Keratinocyte (primary cell): ENCODE measurements at regions not wholly inside any gene's neighbourhood (a gene's known extent, or its start where the extent isn't known, plus 50 kb on each side); places are given as distances from the start of the nearest gene placed in this dataset.

Experiments used
- DNase-seq: peaks from one replicate; pipeline ENCODE4 v3.0.0-alpha.2; 2011; ENCODE audit warnings: low read depth, missing footprints, low spot score
- FAIRE-seq: peaks from 2 replicates; lab custom pipeline; 2011; peaks lifted over from hg19 to GRCh38; lab: Jason Lieb, UNC
- H2AFZ ChIP-seq: 2 replicates; pipeline ENCODE4 v1.6.0; 2012; ENCODE audit warnings: low read length, control low read depth, inconsistent platforms; ENCODE audit not compliant: control insufficient read depth
- H3K27ac ChIP-seq: 2 replicates; pipeline ENCODE4 v1.5.1; 2011; ENCODE audit warnings: low read length; ENCODE audit not compliant: control insufficient read depth, insufficient read depth
- H3K27me3 ChIP-seq: 3 replicates; pipeline ENCODE4 v1.6.0; 2011; ENCODE audit warnings: low read length; ENCODE audit not compliant: control insufficient read depth, insufficient read depth; ENCODE audit errors: extremely low read depth
- H3K36me3 ChIP-seq, 2 experiments: 2 replicates in 1 of 2; 3 replicates in 1 of 2; pipeline ENCODE4 v1.5.1; 2011; ENCODE audit warnings: low read length in 2 of 2, mild to moderate bottlenecking in 1 of 2; ENCODE audit not compliant: control insufficient read depth in 2 of 2, insufficient read depth in 2 of 2; ENCODE audit errors: extremely low read depth in 1 of 2
- H3K4me1 ChIP-seq: 3 replicates; pipeline ENCODE4 v1.5.1; 2011; ENCODE audit warnings: low read length; ENCODE audit not compliant: control insufficient read depth, insufficient read depth; ENCODE audit errors: extremely low read depth
- H3K4me2 ChIP-seq: 3 replicates; pipeline ENCODE4 v1.6.0; 2011; ENCODE audit warnings: low read depth, low read length; ENCODE audit not compliant: control insufficient read depth, insufficient read depth; ENCODE audit errors: extremely low read depth
- H3K4me3 ChIP-seq, 3 experiments: fragments of 200-600 bp in 1 of 3; sonication (generic) in 1 of 3; 2 replicates in 2 of 3; 3 replicates in 1 of 3; pipeline ENCODE4 v1.5.1; 2011 to 2016; ENCODE audit warnings: low read length in 3 of 3, mild to moderate bottlenecking in 3 of 3, control low read depth in 2 of 3, inconsistent platforms in 1 of 3, low read depth in 1 of 3, mixed read lengths in 1 of 3, mixed run types in 1 of 3, moderate library complexity in 1 of 3; ENCODE audit not compliant: control insufficient read depth in 2 of 3, insufficient read depth in 2 of 3; ENCODE audit errors: extremely low read depth in 1 of 3
- H3K79me2 ChIP-seq: 2 replicates; pipeline ENCODE4 v1.6.0; 2012; ENCODE audit warnings: low read length; ENCODE audit not compliant: control insufficient read depth, insufficient read depth
- H3K9ac ChIP-seq: 3 replicates; pipeline ENCODE4 v1.6.0; 2011; ENCODE audit warnings: low read length; ENCODE audit not compliant: control insufficient read depth, insufficient read depth; ENCODE audit errors: extremely low read depth
- H3K9me1 ChIP-seq: 3 replicates; pipeline ENCODE4 v1.6.0; 2011; ENCODE audit warnings: low read length; ENCODE audit not compliant: control insufficient read depth, insufficient read depth; ENCODE audit errors: extremely low read depth
- H3K9me3 ChIP-seq: 2 replicates; pipeline ENCODE4 v1.5.1; 2012; ENCODE audit warnings: low read depth, low read length; ENCODE audit not compliant: control insufficient read depth
- H4K20me1 ChIP-seq: 3 replicates; pipeline ENCODE4 v1.6.0; 2011; ENCODE audit warnings: low read length; ENCODE audit not compliant: control insufficient read depth, insufficient read depth; ENCODE audit errors: extremely low read depth
- EZH2 ChIP-seq: IDR thresholded peaks from one replicate; pipeline ENCODE4 v1.6.1; 2012; ENCODE audit warnings: inconsistent platforms, mild to moderate bottlenecking, low read length, moderate library complexity
- dilution Hi-C: fragments of 300-500 bp; cut with MboI; formaldehyde crosslinking; loops from one replicate; pipeline ENCODE4 v1.7.0; 2020; ENCODE audit warnings: low sequenced_read_pairs; ENCODE audit not compliant: extremely low pct_ligation_motif_present
- TF ChIP-seq, protein P1 (sequence below), 3 experiments: IDR thresholded peaks in 1 of 3; conservative IDR thresholded peaks in 1 of 3; optimal IDR thresholded peaks in 1 of 3; 2 replicates in 2 of 3; 3 replicates in 1 of 3; pipeline versions ENCODE3 to v1.5.1; 2011; ENCODE audit warnings: low read length in 3 of 3, mild to moderate bottlenecking in 3 of 3, moderate library complexity in 2 of 3, control low read depth in 1 of 3, inconsistent platforms in 1 of 3; ENCODE audit not compliant: insufficient read depth in 2 of 3; ENCODE audit errors: extremely low read depth in 1 of 3

DNA sequence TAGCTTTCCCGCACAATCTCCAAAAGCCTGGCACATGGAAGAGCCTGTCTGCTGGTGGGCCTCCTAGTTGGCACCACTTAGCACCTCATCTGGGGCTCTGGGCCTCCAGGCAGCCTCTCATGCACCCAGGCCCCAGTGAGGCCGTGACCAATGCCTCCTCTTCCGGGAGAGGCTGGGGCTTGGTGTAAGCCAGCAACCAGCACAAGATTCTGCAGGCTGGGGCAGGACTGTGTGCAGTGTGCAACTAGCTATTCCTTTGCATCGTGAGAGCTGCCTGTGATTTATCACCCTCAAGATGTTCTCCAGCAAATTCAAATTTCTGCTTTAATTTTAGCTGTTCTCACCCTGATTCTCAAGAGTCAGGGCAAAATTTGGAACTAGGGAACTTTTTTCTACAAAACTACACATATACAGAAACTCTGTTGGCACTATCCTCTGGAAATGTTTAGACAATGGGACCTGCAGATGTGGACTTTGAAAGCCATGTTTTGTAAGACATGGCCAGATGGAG is 603.7 kb upstream of the MKI67 start:
- no peaks in the 10 kb centered on the region for H3K36me3 ChIP-seq
- H3K9me3 ChIP-seq, result no peaks in the 10 kb centered on the region
- no peak for DNase-seq
- TF ChIP-seq, protein P1, sequence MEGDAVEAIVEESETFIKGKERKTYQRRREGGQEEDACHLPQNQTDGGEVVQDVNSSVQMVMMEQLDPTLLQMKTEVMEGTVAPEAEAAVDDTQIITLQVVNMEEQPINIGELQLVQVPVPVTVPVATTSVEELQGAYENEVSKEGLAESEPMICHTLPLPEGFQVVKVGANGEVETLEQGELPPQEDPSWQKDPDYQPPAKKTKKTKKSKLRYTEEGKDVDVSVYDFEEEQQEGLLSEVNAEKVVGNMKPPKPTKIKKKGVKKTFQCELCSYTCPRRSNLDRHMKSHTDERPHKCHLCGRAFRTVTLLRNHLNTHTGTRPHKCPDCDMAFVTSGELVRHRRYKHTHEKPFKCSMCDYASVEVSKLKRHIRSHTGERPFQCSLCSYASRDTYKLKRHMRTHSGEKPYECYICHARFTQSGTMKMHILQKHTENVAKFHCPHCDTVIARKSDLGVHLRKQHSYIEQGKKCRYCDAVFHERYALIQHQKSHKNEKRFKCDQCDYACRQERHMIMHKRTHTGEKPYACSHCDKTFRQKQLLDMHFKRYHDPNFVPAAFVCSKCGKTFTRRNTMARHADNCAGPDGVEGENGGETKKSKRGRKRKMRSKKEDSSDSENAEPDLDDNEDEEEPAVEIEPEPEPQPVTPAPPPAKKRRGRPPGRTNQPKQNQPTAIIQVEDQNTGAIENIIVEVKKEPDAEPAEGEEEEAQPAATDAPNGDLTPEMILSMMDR (optimal IDR thresholded peaks at IDR 0.05 in 1 of 3, IDR thresholded peaks at IDR 0.05 in 1 of 3, conservative IDR thresholded peaks at IDR 0.05 in 1 of 3; ENCODE audit: extremely low read depth in 1 of 3, insufficient read depth in 2 of 3, low read length in 3 of 3), result no peak
- no peak for TF ChIP-seq EZH2
- H2AFZ ChIP-seq, result no peak overlapping the region
- no peaks in the 10 kb centered on the region for H4K20me1 ChIP-seq
- H3K9ac ChIP-seq, result no peak overlapping the region
- H3K79me2 ChIP-seq, result no peaks in the 10 kb centered on the region
- H3K4me1 ChIP-seq, result no peaks in the 10 kb centered on the region
- H3K27me3 ChIP-seq, result no peaks in the 10 kb centered on the region
- H3K4me3 ChIP-seq, result no peak overlapping the region
- H3K27ac ChIP-seq, result no peak overlapping the region
- H3K4me2 ChIP-seq, result no peak overlapping the region
- dilution Hi-C loops, result no loop called here
- no peaks in the 10 kb centered on the region for H3K9me1 ChIP-seq
- FAIRE-seq, result no peak

DNA sequence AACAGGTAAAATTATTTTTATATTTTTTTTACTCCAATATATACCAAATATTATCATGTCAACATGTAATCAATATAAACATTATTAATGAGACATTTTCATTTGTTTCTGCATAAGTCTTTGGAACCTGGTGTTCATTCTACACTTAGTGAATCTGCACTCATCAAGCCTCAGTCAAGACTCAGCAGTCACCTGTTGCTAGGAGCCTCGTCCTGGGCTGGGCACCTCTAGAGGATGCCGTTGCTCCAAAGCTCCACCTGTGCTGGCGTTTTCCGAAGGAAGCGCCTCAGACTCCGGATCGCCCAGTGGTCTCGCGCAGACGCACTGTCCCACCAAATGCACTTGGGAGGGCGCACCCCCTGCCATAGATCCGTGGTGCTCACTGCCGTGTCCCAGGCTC is 604.7 kb upstream of the MKI67 start:
- no peaks in the 10 kb centered on the region for H3K36me3 ChIP-seq
- FAIRE-seq (no peak), DNase-seq (no peak)
- H3K9ac ChIP-seq, result no peak overlapping the region
- H3K9me1 ChIP-seq, result no peaks in the 10 kb centered on the region
- H3K4me1 ChIP-seq, result no peaks in the 10 kb centered on the region
- H2AFZ ChIP-seq, result no peak overlapping the region
- no peak overlapping the region for H3K4me2 ChIP-seq
- dilution Hi-C loops, result no loop called here
- no peaks in the 10 kb centered on the region for H3K27me3 ChIP-seq
- no peak for TF ChIP-seq EZH2
- TF ChIP-seq, protein P1 (optimal IDR thresholded peaks at IDR 0.05 in 1 of 3, IDR thresholded peaks at IDR 0.05 in 1 of 3, conservative IDR thresholded peaks at IDR 0.05 in 1 of 3; ENCODE audit: extremely low read depth in 1 of 3, insufficient read depth in 2 of 3, low read length in 3 of 3), result no peak
- no peaks in the 10 kb centered on the region for H3K9me3 ChIP-seq
- no peak overlapping the region for H3K27ac ChIP-seq
- no peaks in the 10 kb centered on the region for H4K20me1 ChIP-seq
- H3K79me2 ChIP-seq, result no peaks in the 10 kb centered on the region
- no peak overlapping the region for H3K4me3 ChIP-seq
